GM19452 (cell line): ENCODE measurements at regions not wholly inside any gene's neighbourhood (a gene's known extent, or its start where the extent isn't known, plus 50 kb on each side); places are given as distances from the start of the nearest gene placed in this dataset.
"Not testable (repeated sequence)": the region's sequence is repeated elsewhere in the genome, so short reads cannot be mapped to it uniquely, and the experiment has no call there.

Source experiments
- ATAC-seq: cut with Tn5 transposase; IDR thresholded peaks from one replicate; pipeline ENCODE4 v1.9.1; 2021; ENCODE audit not compliant: unreplicated experiment

DNA sequence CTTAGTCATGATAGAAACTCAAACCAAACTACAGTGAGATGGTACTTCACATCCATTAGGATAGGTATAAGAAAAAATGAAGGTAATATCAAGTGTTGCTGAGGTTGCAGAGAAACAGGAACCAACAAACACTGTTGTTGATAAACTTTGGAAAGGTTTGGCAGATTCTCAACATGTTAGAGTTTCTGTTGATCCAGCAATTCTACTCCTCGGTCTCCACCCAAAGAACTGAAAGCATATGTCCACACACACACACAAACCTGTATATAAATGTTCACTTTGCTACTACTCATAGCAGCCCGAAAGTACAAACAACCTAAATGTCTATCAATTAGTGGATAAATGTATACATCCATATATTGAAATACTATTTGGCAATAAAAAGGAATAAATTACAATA, 128.3 kb upstream of the CARMIL1 start:
- no peak for ATAC-seq

DNA sequence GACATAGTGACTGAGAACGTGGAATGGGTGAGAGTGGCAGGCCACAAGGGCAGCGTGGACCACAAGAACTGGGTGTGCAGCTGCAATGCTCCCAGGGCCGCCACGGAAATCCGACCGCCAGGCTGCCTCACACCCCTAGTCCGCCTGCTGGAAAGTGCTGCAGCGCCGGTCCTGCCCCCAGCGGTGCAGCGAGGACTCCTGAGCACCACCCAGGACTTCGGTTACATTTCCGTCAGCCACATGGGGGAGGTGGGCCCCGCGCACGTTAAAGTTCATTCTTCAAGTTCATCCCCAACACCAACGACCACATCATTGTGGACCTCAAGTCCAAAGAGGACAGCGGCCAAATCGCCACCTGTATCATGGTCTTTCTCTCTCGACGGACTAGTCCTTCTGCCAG, 126.1 kb upstream of the CARMIL1 start:
- no peak for ATAC-seq

DNA sequence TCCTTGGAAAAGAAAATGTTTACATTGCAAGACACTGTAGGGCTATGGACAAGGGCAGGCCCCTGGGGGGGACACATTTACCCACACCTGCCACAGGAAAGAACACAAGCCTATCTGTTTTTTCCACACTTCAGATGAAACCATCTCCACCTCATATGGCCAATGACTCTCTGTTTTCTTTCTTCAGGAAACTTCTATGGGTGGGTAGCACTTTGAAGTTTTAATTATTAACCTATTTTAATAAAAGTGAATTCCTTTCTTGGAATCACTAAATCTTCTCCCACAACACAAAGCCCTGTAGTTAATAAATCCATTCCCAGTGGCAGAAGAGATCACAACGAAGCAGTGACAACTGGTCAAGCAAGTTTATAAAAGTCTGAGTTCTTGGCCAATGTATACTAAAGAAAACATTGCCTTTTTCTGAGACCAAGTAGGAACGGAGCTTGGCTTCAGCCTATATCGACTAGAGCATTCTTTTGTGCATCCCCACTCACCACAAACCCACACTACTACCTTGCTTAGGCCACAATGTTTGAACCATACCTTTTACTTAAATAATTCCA, 125.1 kb upstream of the CARMIL1 start:
- no peak for ATAC-seq

DNA sequence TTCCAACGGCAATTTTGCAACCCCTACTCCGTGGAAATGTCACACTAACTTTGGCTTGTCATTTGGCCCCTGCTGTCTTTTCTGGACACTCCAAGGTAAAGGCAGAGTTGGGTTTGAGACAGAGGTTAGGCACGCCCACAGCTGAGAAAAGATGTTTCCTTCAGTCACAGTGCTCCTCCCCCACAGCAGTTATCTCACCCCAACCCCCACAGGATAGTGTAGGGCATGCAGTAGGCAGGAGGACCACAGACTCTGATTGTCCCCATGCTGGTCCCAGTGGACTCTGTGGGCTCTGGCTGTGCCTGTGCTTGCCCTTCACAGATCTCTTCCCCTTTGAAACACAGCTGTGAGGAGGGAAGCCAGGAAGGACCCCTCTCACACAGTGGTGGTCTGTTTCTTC, 124.0 kb upstream of the CARMIL1 start:
- no peak for ATAC-seq

DNA sequence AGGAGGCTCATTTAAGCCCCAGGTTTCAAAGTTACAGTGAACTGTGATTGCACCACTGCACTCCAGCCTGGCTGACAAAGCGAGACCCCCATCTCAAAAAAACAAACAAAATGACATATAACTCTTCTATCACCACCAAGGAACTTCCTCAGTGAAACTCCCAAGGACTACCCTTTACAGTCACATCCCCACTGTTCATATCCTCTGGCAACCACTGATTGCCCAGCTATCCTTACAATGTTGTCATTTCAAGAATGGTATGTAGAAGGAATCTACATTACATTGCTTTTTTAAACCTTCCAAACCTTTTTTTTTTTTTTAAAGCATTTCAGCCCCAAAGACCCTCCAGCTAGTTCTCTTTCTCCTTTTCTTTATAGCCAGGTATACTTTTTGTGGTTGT, 123.1 kb upstream of the CARMIL1 start:
- no peak for ATAC-seq

DNA sequence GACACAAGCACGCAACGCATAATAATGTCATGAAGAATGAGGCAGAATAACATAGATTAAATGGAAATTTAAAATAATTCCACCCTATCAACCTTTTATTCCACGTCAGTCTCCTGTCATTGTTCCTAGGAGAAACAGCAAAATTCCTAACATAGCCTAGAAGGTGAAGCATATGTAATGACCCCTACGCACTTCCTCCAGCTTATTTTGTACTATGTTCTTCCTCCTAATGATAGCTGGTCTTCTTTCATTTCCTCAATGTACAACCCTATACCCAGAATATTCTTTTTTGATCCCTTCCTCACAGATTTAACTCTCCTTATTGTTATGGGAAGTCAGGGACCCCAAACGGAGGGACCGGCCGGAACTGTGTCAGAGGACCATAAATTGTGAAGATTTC, 122.0 kb upstream of the CARMIL1 start:
- no peak for ATAC-seq

DNA sequence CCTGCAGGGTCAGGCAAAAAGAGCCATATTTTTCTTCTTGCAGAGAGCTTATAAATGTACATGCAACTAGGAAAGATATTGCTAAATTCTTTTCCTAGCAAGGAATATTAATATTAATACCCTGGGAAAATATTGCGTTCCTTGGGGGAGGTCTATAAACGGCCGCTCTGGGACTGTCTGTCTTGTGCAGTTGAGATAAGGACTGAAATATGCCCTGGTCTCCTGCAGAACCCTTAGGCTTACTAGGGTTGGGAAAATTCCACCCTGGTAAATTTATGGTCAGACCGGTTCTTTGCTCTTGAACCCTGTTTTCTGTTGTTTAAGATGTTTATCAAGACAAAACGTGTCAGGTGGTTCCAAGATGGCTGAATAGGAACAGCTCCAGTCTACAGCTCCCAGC, 121.3 kb upstream of the CARMIL1 start:
- ATAC-seq, result no peak

DNA sequence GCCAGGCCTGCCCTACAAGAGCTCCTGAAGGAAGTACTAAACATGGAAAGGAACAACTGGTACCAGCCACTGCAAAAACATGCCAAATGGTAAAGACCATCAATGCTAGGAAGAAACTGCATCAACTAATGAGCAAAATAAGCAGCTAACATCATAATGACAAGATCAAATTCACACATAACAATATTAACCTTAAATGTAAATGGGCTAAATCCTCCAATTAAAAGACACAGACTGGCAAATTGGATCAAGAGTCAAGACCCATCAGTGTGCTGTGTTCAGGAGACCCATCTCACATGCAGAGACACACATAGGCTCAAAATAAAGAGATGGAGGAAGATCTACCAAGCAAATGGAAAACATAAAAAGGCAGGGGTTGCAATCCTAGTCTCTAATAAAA, 119.0 kb upstream of the CARMIL1 start:
- ATAC-seq, result not testable (repeated sequence)

DNA sequence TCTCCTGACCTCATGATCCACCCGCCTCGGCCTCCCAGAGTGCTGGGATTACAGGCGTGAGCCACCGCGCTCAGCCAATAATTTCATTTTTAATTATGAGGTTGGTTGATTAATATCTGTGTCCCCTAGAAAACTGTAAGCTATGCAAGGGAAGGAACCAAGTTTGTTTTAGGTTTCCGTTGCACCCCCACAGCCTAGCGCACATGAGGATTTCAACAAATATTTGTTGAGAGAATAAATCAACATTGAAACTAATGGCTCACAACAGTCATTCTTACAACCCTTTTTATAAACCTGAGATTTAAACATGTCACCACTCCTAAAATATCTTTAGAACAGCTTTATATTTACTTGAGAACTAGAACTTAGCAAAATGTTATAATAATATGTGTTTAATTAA, 114.0 kb upstream of the CARMIL1 start:
- no peak for ATAC-seq

DNA sequence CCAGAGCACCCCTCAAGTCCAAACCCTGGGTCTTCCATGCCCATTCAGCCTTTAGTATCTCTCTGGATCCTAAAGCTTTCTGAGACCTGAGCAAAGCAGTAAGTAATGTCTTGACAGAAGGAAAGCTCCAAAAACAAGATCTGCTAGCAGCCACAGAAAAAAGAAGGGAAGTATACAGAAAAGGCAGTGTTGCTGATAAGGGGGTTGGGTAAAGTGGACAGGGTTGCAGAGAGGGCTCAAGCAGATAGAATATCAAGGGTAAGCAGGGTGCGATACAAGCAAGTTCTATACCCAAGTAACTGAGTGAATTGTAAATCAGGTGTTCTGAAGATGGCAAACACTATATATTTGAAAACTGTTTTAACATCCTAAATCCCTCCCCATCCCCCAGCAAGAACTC, 113.4 kb upstream of the CARMIL1 start:
- ATAC-seq, result no peak

DNA sequence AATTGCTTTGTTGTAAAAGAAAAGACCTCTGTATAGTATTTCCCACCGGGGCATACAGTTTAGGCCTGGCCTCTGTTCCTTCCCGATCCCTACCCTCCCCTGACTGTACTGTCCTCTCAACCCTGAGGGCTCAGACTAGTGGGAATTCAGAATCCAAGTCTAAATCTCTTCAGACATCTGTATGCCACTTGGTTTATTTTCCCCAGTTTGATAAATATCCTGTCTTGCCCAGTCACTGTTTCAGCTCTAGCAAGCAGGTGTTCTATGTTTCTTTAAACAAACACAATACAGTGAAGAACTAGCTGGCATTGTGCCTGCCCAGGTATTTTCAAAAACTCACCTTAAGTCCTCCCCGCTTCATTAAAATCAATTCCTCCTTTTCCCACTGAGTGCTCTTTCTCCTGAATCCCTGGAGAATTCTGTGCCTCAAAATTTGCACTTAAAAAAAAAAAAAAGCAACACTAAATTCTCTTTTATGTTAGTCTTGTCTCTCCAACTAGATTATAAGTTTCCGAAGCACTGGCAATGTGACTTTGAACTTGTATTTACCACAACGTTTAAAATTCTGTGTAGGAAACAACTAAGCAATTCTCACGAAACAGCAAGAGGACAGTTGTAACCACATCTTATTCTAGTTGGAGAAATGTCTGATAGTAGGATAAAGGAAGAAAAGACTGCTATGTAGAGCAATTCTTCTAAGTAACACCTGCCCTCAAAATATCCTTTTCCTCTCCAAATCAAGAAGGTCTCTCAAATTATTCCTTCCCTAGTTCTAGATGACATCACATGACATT, 112.0 kb upstream of the CARMIL1 start:
- ATAC-seq, result no peak

DNA sequence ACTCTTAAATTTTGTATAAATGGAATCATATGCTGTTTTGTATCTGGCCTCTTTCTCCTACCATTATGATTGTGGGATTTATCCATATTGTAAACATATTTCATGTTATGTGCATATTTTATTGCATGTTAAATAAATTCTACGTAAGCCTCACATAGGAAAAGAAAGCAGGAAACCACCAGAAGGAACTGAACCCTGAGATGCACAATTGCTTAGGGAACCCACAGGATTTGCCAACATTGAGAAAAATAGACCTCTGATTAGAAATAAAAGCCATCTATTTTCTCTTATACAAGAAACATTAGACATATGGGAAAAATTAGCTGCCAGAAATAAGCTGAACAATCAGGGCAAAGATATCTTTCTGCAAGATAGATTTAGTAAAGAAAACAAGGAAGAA, 111.2 kb upstream of the CARMIL1 start:
- no peak for ATAC-seq

DNA sequence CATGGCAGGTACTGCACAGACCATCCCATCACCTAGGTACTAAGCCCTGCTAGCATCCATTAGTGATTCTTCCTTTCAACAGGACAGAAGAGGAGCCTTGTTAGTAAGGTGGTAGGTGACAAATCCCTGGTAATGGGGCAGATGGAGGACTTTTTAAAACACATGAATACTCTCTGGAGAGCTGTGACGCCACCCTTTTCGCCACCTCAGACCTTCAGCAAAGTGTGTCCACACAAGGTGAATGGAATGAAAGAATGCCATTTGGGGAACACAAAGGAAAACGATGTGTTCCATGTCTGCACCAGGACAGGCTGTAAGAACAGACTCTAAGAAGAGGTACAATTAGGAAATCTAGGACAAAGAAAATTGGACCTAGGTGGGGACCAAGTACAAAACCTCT, 110.5 kb upstream of the CARMIL1 start:
- ATAC-seq, result no peak

DNA sequence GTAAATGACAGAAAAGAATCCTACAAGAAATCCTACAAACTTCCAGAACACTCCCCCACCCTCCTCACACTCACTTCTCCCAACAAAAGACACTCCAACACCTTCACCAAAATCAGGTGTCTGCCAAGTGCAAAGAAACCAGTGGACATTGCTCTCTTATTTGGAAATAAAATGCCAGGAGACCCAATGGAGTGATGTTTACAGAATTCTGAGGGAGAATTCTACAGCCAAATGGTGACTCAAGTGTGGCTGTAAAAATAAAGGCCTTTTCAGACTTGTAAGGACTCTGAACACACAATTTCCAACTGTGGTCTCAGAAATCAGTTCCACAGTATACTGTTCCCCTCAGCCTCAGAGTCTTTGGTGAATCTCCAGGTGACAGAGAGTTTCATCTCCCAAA, 109.6 kb upstream of the CARMIL1 start:
- no peak for ATAC-seq

DNA sequence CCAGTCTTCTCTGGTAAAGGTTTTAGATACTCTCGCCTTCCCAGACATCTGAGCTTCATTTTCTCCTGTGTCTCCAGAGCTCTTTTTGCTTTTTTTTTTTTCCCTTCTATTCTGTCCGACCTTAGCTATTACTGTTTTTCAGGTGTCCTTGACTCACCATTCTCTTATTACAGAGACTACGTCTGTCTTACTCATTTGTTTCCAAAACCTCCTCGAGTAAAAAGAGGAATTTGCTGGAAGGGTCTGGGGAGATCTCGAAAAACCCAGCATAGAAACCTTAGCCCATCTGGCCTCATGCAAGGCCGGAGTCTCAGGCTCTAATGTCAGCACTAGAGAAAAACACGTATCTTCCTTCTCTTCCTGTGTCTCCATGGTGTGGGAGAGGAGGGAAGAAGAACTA, 109.2 kb upstream of the CARMIL1 start:
- no peak for ATAC-seq

DNA sequence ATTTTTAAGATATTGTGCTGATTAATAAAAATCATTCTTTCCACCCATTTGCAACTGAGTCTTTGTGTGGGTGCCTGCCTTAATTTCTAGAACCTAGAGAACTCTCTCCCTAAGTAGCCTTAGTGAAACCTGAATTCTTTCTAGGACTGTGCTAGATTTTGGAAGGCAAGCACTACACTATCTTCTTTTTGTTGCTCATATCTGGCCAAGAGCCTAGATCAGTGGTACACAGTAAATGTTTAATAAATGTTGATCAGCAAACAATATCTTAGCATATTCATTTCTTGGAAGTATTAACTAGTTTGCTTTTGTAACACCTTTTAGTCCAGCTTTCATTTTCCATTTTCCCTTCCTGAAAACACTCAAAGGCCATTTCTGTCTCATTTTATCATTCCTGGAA, 108.5 kb upstream of the CARMIL1 start:
- ATAC-seq, result no peak

DNA sequence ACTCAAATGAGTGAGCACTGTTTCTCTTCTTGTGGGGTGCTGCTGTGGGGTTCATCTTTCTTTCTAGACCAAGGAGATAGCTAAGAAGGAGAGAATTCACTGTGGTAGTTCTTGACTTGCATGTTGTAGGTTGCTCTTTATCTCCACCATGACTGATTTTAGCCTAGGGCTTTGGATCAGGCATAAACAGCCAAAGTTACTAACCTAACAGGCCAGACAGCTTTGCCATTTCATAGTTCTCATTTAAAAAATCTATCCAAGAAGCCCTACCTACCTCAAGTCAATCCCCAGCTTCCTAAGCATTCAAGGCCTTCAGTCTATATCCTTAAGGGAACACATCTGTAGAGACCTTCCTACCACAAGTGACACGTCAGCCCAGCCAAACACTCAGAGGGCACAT, 107.9 kb upstream of the CARMIL1 start:
- ATAC-seq, result no peak

DNA sequence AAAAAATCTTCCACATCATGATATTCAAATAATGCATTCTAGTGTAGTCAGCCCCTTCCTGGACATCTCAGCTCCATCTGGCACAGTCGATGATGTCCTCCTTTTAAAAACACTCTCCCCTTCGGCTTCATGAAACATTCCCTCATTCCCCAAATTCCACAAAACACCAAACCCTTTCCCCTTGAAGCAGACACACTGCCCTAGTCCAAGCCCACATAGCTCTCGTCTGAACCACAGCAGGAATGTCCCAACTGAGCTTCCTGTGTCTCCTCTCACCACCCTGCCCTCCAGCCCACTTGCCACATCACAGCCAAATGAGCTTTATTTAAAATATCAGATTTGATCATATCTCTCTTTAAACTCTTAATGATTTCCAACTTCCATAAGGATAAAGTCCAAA, 106.4 kb upstream of the CARMIL1 start:
- ATAC-seq, result no peak

DNA sequence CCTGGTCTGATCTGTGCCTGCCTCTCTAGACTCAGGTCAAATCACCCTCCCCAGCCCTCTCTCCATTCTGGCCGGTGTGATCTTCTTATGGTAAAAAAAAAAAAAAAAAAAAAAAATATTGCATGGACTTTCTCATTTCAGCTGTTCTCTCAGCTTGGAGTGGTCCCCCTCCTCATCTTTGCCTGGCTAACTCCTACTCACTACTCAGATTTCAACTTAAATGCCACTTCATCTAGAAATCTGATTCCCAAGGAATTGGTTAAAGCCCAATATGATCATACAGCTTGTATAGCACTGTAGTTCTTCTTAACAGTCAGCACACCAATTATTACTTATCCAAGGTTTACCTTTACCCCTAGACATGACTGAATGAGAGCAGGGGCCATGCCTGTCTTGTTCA, 105.9 kb upstream of the CARMIL1 start:
- no peak for ATAC-seq

DNA sequence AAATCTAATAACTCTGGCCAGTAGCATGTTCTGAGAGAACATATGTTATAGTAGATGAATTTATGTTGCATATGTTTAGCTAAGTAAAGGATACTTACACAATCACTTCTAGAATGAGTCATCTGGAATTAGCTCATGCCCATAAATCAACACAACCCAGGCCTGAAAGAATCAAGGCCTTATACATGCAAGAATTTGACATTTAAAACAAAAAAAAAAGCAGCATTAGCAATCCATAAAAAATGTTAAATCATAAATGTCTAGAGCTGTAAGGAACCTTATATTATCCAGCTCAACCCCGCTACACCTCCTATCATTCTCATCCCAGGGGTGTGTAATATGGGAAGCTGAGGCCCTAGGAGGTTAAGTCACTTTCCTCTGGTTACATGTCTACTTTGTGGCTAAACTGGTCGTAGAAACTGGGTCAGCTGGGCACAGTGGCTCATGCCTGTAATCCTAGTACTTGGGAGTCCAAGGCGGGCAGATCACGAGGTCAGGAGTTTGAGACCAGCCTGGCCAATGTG, 105.2 kb upstream of the CARMIL1 start:
- ATAC-seq, result no peak

DNA sequence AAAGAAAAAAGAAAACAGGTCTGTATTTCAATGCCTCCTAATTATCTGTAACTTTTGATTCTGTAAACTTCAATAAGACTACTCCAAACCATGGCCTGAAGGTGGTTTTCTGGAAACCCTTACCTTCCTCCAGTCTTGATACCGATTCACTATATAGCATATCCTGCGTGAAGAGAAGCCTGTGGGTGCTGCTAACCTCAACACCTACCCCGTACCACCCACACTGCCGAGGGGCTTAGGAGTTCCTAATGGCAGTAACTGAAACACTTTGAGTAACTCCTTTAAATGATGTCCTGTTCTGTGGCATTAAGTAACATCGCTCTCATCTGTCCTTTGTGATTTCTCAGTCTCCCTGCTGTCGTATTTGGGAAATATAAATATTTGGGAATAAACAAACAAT, 104.5 kb upstream of the CARMIL1 start:
- ATAC-seq, result no peak

DNA sequence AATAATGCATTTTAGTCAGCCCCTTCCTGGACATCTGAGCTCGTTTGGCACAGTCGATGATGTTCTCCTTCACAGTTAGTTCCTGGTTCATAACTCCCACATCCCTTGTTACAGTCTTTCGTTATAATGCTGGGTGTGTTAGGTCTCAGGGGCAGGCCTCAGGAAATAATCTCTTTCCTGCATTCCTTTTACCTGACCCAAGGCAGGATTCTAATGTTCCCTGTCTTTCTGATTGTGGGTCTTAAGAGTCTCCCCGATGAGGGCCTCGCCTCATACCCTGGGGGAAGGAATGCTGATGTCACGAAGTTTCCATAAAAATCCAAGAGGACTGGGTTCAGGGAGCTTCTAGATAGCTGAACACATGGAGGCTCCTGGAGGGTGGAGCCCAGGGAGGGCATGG, 104.0 kb upstream of the CARMIL1 start:
- no peak for ATAC-seq

DNA sequence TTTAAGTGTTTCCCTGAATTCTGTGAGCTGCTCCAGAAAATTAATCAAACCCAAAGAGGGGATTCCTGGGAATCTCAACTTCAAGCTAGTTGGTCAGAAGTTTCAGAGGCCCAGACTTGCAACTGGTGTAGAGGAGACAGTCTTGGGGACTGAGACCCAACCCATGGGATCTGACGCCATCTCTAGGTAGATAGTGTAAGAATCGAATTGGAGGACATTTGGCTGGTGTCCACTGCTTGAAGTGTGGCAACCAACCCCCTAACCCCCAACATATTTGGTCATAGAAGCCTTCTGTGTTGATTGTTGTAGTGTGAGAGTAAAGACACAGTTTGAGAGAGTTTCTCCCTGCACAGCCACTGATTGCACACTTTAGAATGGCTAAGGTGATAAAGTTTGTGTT, 103.5 kb upstream of the CARMIL1 start:
- ATAC-seq, result no peak
